Muscle of back (tissue), 3 donors: ENCODE measurements at regions not wholly inside any gene's neighbourhood (a gene's known extent, or its start where the extent isn't known, plus 50 kb on each side); places are given as distances from the start of the nearest gene placed in this dataset.

Experiments
- DNase-seq, 3 donors: peaks; one replicate each; pipeline versions ENCODE4 v3.0.0 to v3.0.0-alpha.2; 2013

DNA sequence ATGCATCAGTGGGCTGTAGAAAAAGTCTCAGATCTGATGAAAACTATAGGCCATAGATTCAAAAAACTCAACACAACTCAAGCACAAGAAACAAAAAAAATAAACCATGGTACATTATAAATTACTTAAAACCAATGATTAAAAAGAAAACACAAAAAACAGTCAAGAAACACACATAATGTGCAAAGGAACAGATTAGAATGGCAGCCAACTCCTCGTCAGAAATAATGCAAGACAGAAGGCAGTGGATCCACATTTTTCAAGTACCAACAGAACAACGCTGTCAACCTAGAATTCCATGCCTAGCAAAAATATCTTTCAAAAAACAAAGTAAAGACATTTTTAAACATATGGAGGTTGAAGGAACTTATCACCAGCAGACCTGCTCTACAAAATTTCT lies 69.7 kb downstream of the PSMB1 start:
- no peak for DNase-seq

DNA sequence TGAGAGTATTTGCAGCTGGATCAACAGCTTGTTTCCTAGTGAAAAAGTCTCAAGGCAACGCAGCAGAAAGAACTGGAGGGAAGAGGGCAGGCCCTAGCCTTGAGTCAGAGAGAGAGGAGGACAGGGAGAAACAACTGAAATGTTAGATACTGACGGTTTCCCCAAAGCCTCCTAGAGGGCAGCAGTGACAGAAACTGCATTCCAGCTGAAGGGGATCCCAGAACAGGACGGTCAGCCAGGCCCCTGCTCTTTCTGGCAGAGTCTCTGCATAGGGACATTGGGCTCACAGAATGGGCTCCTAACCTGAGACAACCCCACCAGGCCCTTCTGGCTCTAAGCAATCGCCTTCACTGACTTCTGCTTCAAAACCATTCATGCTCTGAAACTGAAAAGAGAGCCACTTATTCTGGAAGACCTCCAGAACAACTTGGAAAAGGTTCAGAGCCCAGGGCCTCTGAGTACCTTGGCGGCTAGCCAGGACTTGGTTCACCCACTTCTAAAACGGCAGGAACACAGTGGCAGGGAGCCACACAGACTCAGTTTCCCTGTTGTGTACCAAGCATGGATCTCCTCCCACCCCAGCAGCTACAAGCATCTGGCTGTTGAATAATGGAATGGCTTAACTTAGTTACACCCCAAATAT lies 72.9 kb downstream of the PSMB1 start:
- no peak for DNase-seq

DNA sequence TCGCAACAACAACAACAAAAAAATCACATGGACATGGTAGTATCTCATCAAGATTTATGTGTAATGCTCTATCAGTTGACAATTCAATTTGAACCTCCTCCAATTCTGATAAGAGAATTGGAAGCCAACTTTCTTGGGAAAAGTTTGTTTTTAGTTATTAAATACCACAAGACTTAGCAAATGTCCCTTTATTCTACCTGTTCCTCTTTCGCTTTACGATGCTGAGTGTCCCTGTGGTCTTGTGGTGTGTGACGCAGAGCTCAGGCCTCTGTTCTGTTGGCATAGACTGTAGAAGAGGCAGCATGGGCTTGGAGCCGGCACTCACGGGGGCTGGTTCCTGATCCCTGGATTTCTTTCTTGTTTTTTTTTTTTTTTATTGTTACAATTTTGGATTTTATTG lies 76.7 kb downstream of the PSMB1 start:
- DNase-seq = no peak

DNA sequence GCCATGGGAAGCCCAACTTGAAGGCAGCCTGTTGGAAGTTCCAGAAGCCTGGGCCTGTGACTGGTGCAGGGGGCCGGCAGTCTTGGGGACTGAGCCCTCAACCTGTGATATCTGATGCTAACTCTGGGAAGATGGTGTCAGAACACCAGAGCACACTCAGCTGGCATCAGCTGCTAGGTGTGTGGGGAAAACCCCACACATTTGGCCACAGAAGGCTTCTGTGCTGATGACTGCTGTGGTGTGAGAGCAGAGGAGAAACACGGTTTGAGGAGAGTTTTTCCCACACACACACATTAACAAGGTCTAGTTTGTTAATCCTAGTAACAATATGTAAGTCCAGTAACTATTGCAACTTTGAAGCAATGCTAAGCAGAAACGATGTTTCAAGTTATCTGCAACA lies 78.0 kb downstream of the PSMB1 start:
- DNase-seq = no peak

DNA sequence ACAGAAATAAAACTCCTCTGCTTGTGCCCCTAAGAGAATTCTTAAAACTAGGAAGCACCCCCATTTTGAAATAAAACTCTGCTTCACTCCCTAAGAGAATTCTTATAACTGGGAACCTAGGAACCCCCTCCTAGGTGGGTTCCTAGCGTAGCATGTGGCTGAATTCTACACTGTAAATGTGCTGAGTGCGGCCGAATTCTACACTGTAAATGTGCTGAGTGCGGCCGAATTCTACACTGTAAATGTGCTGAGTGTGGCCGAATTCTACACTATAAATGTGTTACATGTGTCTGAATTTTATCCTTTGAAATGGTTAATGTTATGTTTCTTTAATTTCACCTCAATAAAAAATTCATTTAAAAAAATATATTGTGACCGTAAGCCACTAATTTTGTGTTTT lies 79.3 kb downstream of the PSMB1 start:
- DNase-seq = no peak

DNA sequence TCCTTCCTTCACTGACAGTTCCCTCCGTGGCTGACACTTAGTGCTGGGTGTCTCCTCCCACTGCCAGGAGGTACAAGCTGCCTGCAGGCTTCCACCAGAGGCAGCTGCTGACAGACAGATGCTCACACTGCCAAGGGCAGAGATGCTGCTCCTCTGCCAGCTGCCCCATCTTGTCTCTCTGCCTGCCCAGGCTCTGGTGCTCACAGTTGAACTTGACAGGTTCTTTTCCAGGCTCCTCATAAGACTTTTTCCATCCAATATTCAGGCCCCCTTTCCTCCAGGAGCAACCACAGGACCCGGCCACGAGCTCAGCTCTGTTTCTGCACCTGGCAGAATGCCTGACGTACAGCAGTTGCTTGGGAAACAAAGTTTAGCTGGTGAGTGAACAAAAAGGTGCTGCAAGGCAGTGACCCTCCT lies 79.8 kb downstream of the PSMB1 start:
- DNase-seq = peak in 2 of 3 donors; percentile 49 to 61

DNA sequence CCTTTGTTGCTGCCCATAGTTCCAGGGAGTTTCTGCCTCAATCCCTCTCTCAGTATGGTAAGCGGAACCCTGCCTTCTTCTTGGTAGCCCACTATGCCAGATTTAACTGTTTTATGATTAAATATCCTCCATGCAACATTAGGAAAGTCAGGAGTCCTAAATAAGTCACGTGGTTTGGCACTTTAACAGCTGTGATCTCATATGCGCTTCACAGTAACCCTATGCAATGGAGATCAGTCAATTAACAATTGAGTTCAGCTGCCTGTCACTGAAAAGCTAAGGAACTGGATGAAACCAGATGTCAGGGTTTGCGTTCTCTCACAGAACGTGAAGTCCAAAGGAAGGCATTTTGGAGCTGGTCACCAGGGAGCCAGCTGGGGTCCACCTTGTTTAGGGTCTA lies 81.6 kb downstream of the PSMB1 start:
- DNase-seq = no peak

DNA sequence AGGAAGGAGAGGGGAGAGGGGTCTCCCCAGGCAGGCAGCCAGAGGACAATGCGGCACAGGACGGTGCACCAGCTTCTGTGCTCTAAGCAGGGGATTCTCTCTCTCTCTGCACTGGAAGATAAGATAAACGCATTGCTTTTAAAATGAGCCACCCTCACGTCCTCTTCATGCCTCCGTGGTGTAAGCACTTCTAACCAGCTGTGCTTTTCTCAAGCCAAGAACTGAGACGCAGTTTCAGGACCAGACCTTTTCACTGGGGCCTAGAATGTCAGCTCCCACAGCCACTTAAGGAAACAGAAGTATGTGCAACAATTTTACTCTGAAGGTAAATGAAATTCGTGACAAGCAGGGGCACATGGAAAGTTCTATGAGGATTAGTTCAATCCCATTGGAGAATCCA lies 82.4 kb downstream of the PSMB1 start:
- DNase-seq = no peak

DNA sequence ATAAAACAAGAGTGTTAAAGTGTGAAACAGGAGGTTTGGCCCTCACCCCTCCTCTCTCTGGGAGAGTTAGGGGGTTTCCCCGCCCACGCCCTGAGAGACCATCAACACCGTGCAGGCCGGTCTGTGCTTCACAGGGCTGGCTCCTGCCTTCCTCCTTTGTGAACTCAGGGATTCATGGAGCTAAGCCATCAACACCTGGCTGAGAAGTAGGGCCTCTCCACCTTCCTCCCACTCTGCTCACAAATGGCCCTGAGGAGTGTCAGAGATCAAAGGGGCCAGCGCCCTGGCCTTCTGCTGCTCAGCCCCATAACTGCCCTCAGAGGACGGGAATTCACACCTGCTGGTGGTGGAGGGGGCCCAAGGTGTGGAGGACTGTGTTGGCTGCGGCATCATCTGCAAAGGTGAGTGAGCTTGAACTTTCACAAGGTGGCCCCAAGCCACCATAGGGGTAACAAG lies 88.6 kb downstream of the PSMB1 start:
- no peak for DNase-seq

DNA sequence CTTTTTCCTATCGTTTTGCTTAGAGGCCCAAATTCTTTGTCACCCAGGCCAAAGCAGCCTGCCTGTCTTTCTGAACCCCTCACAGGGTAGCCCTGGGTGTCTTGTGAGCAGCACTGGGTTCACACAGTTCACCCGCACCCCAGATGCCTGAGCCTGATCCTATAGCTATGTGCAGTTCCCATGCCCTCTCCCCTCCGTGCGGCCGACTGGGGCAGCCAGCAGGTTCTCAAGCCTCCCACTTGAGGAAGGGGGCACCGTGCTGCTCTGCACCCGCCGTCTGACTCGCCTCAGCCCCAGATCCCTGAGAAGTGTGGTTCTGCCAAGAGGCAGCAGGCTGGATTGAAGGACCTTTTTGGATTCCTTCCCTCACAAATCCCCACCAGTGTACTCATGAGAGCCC lies 89.0 kb downstream of the PSMB1 start:
- no peak for DNase-seq

DNA sequence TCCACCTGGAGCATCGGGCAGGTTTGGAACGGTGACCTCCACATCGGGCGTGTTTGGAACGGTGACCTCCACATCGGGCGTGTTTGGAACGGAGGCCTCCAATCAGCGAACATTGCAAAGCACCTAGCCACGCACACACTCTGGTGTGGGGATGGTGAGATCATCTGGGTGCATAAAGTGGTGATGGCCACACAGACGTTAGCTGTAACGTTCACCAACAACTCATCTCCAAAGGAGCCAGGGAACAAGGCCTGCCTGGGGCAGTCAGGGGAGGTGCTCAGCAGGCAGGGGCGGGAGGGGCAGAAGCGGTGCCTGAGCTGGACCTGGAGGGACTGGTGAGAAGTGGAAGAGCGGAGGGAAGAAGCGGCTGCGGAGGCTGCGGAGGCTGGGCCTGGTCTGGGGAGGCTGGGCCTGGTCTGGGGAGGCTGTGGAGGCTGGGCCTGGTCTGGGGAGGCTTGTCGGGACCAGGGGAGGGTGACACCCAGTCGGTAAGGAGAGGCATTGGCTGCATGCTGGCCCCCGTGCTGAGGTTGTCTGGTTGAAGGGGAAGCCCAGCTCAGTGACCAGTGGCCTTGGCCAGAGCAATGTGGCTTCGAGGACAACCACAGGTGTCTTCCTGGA lies 89.9 kb downstream of the PSMB1 start:
- DNase-seq = no peak

DNA sequence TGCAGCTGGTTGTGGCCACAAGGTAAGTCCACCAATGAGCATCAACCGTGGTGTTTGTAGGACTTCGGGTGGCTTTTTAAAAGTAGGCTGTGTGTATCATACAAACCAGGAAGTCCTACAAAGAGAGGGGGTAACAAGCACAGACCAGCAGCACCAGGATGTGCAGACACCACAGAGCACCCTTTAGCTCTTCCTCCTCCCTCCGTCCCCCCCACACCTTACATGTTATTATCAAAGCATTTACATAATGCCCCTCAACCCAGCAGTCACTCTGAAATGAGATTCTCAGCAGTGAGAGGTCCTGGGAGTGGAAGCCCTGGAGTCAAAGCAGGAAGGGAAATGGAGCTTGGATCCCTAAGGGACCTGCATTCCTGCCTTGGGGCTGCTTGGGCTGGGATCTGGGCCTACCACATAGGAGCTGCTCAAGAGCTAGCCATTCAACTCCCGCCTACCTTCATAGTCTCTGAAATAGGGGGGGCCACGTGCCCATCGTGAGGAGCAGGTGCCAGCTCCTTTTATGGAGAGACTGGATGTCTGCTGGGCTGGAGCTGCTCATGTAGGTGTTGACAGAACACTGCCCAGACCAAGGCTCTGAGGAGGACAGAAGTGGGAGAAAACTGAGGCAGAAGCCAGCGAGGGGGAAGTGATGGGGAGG lies 90.6 kb downstream of the PSMB1 start:
- DNase-seq = no peak

DNA sequence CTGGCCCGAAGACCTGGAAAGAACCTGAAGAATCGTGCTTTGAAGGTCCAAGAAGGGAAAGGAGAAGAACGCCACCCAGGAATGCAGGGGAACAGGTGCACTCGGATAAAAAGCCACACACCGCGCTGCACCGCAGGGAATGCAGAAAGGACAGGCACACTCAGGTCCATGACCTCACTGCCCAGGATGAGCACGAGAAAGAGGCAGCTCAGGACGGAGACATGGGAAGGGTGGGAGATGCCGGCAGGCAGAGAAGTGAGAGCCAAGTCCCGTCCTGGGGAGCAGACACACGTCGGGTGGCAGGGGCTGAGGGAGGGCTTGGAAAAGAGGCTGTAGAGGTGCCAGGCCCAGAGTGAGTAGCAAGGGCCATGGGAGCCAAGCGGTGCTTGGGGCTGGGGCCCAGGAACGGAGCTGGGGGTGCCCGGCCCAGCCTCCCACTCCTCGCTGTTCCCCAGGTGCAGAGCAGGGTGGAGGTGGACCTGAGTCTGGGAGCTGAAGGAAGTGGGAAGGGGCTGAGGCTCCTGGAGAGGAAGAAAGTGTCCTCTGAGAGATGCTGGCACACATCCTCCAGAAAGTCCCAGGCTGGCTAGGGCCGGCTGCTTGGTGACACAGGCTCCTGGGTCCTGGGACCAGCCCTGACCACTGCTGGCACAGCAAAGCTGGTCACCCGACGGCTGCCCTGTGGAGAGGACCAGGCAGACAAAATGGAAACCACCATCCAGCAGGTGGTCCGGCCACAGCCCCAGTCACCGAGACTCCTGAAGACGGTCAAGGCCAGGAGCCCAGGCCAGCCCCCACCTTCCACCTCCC lies 91.3 kb downstream of the PSMB1 start:
- DNase-seq = no peak

DNA sequence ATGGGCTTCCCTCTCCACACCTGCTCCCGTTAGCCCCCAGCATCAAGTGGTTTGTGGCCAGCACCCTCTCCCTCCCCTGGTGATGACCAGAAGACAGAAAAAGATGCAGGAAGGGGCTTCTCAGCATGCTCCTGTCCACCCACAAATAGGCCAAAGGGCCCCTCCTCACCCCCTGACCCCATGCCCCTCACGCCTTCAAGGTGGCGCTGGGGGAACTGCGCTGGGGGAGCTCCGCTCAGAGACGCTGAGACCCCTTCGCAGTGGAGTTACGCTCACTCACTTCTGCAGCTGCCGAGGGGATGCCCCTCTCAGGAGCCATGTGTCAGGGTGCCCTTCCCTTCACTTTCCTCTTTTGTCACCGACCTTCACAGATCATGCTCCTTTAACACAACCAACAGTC lies 92.0 kb downstream of the PSMB1 start:
- no peak for DNase-seq

DNA sequence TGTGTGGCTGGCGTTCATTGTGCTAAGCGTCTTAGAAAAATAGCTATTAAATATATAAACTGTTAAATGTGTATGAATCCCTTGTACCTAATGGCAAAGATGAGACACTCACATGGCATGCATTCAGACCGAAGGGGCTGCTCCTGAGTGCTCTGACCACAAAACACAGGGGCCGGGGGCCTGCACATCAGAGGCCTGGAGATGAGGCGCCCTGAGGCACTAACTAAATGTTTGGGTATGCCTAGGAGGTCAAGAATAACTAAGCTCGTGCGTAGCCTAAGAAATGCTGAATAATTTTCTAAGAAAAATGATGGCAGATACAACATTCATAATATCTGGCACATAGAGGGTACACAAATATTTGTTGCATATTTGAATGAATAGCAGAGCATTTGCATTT lies 92.5 kb downstream of the PSMB1 start:
- DNase-seq = no peak

DNA sequence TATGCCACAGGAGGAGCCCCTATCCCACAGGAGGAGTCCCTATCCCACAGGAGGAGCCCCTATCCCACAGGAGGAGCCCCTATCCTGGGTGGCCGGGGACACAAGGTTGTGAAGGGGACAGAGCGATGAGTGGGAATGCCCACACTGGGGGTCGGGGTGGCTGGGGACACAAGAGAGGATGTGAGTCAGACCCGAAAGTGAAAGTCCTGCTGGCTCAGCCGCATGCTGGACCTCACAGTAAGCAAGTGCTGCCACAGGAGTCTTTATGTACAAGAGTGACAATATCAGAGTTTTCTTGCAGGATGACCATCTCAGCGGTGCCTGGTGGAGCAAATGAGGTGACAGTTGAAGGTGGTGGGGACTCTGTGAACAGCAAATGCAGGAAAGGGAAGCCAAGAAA lies 93.7 kb downstream of the PSMB1 start:
- no peak for DNase-seq

DNA sequence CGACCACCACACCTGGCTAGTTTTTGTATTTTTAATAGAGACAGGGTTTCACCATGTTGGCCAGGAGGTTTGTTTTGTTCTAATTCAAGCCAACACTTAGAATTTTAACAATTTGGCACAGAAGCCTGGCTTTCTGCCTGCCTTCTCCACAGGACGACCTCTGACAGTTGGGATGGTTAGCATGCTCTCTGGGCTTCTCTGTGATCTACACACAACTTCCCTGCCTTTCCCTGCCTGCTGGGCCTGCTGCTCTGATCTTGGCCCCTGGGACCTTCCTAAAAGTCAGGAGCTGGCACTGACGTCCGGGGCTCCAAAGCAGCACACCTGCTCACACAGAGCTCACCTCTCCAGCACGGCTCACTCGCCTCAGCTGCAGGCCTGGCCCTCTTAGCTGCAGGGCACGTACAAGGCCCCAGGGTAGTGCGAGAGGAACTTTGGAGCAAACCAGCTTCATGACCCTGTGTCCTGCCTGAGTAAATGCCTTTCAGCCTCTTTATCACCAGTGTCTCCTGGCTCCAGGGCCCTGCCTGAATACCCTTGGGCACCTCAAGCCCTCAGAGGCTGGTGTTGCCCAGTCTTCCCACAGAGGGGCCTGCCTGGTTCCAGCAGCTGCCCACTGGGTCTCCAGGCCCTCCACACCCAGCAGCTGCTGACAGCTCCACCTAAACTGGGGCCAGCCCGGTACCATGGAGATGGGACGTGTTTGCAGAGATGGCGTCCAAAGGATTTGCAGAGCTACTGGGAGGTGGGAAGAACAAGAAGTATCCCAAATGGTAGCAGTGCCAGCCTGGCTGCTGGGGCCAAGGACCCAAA lies 96.0 kb downstream of the PSMB1 start:
- DNase-seq = no peak
